ENCODE measurements at regions not wholly inside any gene's neighbourhood (a gene's known extent, or its start where the extent isn't known, plus 50 kb on each side); places are given as distances from the start of the nearest gene placed in this dataset.
"Not testable (repeated sequence)": the region's sequence is repeated elsewhere in the genome, so short reads cannot be mapped to it uniquely, and the experiment has no call there.

DNA sequence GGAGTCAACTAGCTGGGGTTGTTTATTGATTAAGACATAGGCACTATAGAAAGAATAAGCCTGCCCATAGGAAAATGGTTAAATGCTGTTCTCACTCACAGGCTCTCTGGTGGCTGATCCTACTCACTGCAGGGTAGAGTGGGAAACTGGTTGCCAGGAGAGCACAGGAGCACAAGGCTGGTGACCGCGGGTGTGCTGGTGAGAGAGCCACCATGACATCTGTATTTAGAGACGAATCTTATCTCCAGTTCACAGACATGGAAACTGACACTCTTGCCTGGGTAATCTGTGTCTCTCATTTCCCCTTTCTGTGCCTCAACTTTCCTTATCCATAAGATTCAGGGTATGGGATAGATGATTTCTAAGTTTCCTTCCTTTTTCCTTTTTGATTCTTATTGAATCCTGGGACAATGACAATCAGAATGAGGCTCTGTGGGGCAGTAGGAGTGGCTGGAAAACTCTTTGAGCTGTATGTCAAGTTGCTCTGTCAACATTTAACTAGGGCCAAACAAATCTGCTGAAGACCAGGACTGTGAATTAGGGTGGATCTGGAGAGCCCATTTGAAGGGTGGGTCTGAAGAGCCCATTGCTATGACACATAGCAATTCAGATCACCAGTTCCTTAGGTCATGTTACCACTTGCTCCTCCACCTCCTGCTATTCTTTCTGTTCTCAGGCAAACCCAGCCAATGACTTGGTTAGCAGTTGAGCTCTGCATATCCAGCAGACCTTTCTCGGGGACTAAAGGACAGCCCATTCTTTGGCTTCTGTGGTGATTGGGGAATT lies 286.1 kb upstream of the TBL1XR1 start:
- DNase-seq = no peak

DNA sequence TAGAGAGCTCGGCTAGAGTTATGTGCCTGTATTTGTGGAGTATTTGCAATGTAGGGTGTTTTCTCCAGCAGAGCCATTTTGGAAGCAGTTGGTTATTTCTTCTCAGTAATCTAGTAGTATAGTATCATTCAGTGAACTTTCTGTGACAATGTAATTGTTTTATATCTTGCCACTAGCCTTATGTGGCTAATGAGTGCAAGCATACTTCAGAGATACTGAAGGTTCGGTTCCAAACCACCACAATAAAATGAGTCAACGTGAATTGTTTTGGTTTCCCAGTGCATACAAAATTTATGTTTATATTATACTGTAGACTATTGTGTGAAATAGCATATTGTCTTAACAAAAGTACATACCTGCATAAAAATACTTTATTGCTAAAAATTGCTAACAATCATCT lies 286.9 kb upstream of the TBL1XR1 start:
- DNase-seq = no peak

DNA sequence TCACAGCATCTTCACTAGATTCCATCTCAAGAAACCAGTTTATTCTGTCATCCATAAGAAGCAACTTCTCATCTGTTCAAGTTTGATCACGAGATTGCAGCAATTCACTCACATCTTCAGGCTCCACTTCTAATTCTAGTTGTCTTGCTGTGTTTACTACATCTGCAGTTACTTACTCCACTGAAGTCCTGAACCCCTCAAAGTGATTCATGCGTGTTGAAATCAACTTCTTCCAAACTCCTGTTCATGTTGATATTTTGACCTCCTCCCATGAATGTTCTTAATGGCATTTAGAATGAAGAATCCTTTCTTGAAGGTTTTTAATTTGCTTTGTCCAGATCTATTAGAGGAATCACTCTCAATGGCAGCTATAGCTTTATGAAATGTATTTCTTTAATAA lies 287.6 kb upstream of the TBL1XR1 start:
- DNase-seq = no peak

DNA sequence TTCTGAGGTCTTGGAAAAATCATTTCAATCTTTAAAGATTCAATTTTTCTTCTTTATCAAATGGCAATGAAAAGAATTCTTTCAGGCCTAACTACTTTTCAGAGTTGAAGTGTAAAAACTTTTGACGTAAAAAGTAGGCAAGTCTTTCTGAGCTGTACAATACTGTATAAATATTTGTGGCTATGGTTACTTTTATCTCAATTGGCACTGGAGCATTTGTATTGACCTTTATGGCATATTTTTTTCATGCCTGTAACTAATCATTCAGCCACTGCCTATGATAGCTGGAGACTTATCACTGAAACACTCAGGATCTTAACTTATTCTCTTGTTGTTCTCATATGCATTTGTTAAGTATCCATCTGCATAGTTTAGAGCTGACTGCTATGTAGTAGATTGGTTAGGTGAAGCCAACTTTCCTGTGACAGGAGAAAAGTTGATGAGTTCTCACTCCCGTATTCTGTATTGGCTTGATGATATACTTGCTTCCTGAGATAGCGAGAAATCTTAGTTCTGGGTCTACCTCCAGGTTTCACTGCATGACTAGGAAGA lies 290.4 kb upstream of the TBL1XR1 start:
- no peak for DNase-seq

DNA sequence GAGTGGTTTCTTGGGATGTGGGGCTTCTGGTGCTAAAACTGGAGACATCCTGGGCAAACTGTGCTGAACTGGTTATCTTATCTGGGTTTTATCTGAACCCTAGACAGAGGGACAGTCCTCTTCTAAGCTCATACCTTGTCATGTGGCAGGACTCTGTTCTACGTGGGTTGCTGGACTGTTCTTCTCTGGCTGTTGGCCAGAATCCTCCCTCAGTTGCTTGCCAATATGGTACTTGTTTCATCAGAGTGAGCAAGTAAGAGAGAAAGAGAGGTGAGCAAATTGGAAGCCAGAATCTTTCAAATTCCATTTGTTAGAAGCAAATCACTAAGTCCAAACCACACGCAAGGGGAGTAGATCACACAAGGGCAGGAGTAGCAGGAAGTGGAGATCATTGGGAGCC lies 291.5 kb upstream of the TBL1XR1 start:
- no peak for DNase-seq

DNA sequence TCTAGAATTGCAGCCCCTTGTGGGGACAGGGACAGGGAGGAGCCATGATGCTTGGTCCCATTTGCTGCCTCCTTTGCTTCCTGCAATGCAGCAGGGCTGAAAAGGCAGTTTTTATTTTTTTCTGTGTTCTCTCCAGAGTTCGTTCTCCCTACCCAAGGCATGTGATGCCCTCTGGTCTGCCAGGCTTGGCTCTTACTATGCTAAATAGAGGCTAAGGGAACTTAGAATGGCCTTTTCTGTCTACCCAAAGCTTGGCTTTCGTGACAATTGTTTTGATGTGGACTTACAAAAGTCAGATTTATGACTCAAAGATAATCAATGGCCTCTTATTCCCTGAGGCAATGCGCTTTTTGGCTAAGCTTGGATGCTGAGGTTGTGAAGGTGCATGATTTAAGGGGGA lies 293.3 kb upstream of the TBL1XR1 start:
- DNase-seq = no peak

DNA sequence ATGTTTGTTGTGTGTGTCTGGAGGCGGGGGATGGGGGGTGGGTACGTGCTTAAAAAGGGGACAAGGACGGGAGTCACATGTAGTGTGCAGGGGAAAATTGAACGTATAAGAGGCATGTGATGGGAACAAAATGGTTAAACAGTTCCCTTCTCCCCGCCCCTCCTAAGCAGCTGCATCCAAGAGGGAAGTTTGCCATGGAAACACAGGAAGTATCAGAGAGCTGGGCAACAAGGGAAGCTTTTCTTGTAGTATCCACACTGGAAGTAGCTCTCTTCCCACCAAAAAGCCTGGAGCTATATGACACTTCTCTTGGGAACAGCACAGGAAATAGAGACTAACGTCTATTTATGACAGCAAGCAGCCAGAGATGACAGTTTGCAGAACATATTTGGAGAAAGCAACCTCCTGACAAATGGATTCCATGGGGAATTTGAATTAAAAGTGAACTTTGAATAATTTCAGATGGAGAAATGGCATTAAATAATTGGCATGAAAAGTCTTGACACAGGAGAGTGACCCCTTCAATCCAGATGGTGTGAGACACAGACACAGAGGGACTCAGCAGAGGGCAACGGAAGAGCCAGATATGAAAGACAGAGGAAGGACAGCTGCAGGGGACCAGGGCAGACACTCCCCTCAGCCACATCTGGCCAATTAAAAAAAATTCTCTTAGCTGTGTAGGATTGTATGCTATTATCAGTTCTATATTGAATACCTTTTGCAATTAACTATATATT lies 294.2 kb upstream of the TBL1XR1 start:
- no peak for DNase-seq

DNA sequence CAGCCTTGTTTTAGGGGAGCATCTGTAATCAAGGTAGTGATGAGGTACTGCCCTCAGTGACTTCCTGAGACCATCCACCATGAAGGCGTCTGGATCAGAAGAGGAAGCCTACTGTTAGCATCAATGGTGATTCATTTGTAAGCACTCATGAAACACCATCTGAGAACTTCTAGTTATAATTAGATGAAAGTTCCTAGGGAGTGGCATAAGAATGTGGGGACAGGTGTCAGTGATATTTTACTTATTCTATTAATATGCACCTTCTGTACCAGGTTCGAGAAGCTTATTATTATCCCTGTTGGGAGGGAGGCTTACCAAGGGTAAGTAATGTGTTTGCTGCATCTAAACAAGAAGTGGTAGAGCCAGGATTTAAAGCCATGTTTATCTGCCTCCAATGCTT lies 295.8 kb upstream of the TBL1XR1 start:
- DNase-seq = no peak

DNA sequence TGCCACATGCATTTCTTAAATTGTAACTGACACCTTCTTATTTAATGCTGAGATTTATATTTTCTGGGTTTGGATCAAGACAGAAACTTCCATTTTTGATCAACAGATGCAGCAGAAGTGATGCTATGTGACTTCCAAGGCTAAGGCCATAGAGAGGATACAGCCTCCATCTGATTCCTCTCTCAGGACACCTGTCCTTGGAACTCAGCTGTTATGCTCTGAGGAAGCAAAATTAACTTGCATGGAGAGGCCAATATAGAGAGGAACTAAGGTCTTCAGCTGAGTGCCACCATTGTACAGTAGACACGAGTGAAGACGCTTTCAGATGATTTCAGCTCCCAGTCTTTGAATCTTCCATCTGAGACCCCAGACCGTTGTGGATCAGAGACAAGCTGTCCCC lies 296.9 kb upstream of the TBL1XR1 start:
- DNase-seq = no peak

DNA sequence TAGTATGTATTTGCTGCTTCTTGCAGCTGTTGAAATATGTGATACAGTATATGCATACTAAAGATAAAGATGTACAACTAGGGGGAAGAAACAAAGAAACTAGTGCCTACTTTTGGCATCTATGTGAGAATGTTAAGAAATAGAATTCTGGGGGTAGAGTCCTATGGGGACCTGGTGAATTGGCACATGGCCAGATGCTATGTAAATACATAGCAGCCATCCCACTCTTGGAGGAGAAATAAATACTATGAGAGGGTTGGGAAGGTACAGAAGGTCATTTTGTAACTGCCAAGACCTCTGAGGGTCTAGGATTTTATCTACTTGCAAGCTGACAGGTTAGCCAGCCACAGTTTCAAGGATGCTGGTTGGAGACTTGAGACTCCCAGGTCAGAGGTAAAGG lies 298.3 kb upstream of the TBL1XR1 start:
- DNase-seq = no peak

DNA sequence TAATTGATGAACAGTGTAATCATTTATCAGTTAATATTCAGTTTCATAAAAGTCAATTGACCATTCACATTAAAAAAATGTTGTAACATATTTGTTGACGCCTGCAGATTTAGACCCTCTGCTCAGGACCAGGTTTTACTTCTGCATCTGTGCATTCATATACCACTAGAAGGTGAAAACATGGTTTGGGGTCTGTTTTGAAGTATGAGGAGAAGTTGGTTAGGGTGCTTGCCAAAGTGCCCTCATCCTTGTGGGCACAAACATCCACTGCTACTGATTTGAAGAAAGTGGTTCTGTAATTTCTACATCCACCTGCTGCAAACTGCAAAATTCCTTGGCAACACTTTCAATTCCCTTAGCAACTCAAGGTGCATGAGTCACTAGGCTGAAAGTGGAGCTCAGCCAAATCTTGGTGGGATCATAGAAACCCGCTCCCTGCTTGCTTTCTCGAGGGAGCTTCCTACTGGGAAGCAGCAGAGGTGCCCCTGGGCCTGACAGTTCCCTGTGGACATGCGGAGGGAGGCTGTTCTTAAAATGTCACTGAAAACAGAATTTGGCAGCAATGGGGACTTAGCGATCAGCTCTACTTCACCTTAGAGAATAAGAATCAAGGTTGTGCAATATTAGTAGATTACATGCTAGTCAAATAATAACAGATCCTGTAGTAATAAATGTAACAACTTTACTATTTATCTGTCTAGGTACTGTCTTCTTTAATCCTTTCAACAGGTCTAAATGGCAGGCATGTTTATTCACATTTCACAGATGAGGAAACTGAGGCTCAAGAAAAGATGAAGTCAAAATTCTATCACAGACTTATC lies 301.0 kb upstream of the TBL1XR1 start:
- no peak for DNase-seq

DNA sequence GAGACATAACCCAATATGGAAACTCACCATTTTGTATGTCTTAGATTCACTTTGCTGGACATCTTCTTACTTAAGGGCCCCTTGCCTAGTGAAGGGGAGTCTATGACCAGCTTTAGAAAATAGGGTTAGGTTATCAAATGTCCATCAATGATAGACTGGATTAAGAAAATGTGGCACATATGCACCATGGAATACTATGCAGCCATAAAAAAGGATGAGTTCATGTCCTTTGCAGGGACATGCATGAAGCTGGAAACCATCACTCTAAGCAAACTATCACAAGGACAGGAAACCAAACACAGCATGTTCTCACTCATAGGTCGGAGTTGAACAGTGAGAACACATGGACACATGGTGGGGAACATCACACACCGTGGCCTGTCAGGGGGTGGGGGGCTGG lies 301.8 kb upstream of the TBL1XR1 start:
- DNase-seq = not testable (repeated sequence)

DNA sequence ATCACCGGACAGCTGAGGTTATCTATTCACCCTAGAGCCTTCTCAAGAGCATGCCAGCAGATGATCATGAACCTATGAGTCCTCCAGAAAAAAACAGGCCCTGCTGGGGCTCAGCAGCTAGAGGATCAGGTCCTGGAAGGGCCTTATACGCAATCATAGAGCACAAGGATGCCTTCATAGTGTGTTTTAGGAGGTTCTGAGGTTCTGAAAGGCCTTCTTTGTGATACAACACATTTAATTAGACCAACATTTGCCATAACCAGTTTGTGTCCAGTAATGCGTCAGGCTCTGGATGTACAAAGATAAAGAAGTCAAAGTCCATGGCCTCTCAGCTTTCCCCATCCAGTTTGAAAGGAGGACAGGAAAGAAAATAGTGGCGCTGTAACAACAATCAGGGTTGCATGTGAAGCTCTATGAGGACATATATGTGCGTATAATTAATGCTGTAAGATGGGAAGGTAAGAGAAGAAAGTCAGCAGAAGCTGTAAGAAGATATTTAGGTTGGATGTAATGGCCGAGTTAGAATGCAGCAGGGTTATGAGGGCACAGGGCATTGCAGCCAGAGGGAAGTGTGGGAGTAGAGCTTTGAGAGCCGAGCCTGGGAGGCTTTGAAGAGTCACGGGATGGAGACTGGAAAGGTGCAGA lies 302.6 kb upstream of the TBL1XR1 start:
- no peak for DNase-seq

DNA sequence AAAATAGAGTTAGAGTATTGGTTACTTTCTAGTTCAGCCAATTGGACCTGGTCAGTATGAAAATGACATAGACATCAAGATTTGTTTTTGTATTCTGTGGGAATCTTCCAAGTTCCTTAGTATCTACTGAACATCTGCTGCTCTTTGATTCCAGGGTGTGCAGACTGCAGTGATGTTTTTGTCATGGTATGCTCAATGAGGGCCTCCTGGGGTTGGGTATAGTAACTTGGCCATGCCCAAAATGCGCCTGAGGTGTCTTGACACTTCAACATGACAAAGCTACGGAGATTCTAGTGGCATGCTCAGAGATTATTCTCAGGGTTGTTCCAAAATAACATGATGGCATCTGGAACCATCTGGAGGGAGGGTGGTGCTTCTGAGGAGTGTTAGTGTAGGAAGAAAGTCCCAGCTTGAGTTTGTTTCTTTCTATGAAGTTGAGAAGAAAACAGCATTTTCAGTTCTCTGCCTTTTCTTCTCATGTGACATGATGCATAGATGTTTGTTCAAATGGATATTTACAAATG lies 313.5 kb upstream of the TBL1XR1 start:
- DNase-seq = no peak

DNA sequence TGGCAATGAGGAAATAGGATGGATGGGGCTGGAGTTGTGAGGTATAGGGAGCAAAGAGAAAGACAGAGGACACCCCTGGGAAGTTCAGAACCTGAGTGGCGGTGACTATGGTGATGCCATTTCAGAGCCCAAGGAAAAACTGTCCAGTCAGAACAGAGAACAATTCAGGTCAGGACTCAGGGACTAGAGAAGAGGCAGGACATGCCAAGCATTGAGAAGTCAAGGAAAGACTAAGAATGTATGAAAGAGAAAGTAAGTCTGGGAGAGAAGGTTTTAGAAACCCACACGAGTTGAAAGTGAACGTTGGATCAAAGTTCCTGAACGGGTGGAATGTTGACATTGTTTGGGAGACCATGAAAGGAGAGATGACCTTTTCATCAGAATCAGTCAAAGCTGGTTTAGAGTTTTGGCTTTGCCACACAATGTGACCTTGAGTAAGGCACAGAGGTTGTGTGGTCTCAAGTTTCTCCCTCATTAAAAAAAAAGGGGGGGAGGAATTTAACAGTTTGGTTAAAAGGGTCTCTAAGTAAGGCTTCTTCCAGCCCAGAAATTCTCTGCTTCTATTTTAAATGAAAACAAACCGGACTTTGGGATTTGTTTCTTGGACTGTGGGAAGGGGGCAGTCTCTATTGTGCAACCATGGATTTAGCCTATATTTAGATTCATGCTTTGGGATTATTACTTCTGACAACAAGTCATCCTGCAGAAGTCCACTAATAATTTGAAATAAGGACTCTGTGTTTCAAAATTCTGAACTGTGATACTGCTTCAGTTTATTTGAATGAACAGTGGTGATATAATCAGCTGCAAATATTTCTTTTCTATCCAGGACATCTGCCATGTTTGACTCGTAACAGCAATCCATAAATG lies 315.9 kb upstream of the TBL1XR1 start:
- no peak for DNase-seq

DNA sequence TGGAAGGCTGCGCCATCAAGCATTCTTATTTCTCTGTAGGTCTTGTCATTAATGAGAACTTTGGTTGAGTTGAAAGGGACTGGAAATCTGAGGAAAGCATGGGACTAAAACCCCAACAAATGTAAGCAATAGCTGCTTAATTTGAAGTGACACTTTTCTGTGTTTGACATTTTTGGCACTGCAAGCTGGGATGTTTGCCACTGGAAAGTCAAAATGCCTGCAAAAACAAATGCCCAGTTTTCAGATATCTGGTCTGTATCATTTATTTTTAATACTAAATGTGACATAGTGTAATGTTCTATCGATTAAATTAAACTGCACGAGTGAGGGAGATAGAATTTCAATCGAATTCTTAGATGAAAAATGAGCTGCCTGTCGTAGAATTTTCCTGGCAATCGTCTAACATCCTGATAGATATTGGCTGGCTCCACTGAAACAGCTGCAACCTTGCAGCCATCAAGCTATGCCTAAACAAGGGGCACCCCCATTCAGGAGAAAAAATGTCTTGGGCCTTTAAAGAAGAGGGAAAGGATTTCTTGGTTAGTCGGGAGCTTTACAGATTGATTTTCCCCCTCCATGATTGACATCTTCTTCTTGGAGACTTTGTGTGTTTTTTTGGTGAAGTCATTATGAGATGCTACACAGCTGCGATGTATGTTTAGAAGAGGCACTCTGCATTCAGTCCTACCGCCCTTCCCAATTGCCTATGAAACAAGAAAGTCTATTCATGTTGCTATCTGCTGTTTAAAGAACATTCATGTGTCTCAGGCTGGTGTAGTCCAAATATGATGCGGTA lies 316.7 kb upstream of the TBL1XR1 start:
- DNase-seq = no peak

DNA sequence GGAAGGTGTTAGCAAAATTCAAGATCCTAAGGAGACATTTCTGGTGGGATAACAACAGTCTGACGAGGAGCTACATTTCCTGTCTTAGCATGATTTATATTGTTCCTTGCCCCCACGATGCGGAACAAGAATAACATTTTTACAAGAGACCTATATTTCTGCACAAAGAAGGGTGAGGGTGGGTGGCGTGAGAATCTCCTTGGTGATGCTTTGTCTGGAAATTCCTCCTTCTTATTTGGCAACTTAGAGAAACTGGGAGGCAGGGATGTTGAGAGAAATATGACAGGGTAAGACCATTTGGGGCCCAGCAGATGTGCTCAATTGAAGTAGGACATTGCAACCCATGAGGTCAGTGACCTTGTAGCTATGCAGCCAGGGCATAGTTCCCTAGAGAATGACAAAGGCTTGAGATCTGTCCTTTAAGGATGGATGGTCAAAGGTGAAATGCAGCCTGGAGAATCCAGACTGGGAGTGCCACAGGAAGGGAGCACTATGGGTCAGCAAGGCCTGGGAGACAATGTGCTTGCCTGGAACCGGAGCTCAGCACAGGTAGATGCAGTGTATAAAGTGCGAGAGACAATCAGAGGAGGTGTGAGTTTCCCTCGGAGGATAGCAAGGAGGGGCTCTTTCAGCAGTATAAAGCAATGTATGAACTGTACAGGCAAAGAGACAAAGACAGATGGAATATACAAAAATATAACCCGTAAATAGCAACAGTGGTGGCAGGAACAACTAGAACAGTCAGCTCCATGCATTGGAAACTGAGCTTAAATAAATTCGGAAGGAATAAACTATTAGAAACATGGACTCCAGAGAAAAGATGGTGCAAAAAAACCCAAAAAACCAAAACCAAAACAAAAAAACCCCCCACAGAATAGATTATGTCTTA lies 317.6 kb upstream of the TBL1XR1 start:
- no peak for DNase-seq

DNA sequence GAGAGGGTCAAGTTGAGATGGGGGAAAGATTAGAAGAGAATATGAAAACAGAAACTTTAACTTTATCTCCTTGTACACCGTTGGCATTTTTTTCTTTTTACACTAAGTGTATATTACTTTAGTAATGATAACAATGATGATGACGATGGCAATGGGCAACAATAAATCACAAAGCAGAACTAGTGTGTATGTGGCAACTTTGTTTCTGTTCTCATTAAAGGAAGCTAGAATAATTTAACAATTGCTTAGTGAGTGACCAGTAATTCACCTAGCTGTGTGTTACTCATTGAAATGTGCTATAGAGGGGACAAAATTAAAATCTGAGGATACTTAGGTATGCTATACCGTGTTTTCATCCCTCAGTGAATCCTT lies 318.5 kb upstream of the TBL1XR1 start:
- no peak for DNase-seq

DNA sequence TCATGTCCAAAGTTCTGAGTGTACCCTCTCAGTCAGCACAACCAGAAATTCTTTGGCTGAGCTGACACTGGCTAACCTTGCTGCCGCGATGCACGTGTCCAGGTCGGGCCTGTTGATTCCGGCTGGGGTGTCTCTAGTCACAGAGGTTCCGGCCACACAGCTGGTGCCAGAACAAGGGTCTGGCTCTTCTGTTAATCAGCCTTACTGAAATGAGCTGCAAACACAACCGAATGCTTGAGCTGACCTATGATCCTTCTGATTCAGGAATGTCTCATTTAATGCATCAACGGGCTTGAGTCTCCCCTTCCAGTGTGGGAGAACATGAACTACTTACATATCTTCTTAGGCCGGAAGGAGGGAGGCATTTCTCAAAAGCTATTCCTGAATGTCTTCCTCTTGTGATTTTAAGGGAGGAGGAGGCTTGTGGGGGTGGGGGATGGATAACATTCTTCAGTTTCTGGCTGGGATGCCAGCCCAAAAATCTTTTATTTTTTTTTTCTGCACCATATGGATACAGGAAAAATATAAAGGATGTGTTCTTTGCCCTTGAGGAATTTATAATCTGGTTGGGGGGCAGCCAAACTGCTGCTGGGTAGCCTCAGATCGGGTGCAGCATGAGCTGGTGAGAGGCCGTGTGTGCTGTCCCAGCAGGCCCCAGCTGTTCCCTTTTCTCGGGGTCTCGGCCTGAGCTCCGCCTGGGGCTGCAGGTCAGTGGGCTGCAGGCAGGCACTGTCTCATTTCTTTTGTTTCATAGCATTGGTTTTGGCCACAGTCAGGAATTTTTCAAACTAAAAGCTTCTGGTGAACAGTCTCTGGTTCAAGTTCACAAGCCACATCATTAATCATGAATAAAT lies 319.1 kb upstream of the TBL1XR1 start:
- peak in 1 of 2 experiments; percentile 57 for DNase-seq
